ENCODE measurements at regions not wholly inside any gene's neighbourhood (a gene's known extent, or its start where the extent isn't known, plus 50 kb on each side); places are given as distances from the start of the nearest gene placed in this dataset.

DNA sequence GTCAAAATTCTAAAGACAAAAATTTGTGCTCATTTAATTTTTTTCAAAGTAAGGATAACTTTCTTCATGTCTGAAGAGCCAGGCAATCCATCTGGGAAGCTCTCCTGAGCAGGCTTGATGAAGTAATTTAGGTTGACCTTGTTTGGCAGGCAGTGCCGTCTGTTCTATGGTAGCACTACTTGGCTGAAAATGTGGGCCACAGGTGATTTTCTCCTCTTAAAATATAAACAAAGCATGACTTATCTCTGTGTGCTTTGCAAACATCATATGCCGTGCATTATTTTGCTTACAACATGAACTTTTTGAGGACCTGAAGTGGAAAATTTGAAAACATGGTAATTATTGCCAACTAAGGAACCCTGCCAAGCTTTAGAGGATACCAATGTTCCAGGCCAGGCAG, 143.2 kb downstream of the RAP2B start:
- TF ChIP-seq POLR2A (IDR thresholded peaks at IDR 0.05; ENCODE audit: low read length) (no peak), GATA1 (IDR thresholded peaks at IDR 0.05; ENCODE audit: low read depth, low read length) (no peak)
